CD8-positive, alpha-beta memory T cell (primary cell): ENCODE measurements at regions not wholly inside any gene's neighbourhood (a gene's known extent, or its start where the extent isn't known, plus 50 kb on each side); places are given as distances from the start of the nearest gene placed in this dataset.
"Not testable (repeated sequence)": the region's sequence is repeated elsewhere in the genome, so short reads cannot be mapped to it uniquely, and the experiment has no call there.

ENCODE experiments used
- CTCF ChIA-PET: fragments of 350-600 bp; sonication (Branson Sonifier 250); formaldehyde crosslinking; loops from one replicate; lab custom pipeline; 2021; ENCODE audit warnings: antibody characterized with exemption; lab: Charles Lee
- POLR2A ChIA-PET: fragments of 350-600 bp; sonication (Branson Sonifier 250); formaldehyde crosslinking; loops from one replicate; lab custom pipeline; 2021; ENCODE audit warnings: antibody characterized with exemption; lab: Charles Lee
- DNase-seq, 5 donors: peaks; one replicate each; pipeline versions ENCODE4 v3.0.0 to v3.0.0-alpha.2; 2020 to 2022; ENCODE audit warnings: mixed read lengths in 1 of 5
- H3K27ac ChIP-seq: one replicate; pipeline ENCODE4 v1.7.0; 2013; ENCODE audit warnings: low read depth, mild to moderate bottlenecking, low read length, moderate library complexity
- H3K27me3 ChIP-seq: 2 replicates; pipeline ENCODE4 v1.7.0; 2013; ENCODE audit warnings: low read length, mild to moderate bottlenecking; ENCODE audit not compliant: insufficient read depth, poor library complexity, severe bottlenecking
- H3K36me3 ChIP-seq: 2 replicates; pipeline ENCODE4 v1.7.0; 2013; ENCODE audit warnings: mild to moderate bottlenecking, low read length, moderate library complexity; ENCODE audit not compliant: insufficient read depth
- H3K4me1 ChIP-seq: 2 replicates; pipeline ENCODE4 v1.7.0; 2013; ENCODE audit warnings: mild to moderate bottlenecking, low read length, moderate library complexity; ENCODE audit not compliant: insufficient read depth
- H3K4me3 ChIP-seq: 2 replicates; pipeline ENCODE4 v1.7.0; 2013; ENCODE audit warnings: mild to moderate bottlenecking, low read length
- H3K9me3 ChIP-seq: 2 replicates; pipeline ENCODE4 v1.7.0; 2013; ENCODE audit warnings: mild to moderate bottlenecking, low read length
- H3K27ac Mint-ChIP-seq, 8 donors: one replicate each; pipeline ENCODE4 v1.8.0; 2020 to 2021; ENCODE audit warnings: mixed read lengths in 8 of 8, mild to moderate bottlenecking in 6 of 8, inconsistent platforms in 3 of 8, moderate library complexity in 3 of 8
- H3K27me3 Mint-ChIP-seq, 2 donors: one replicate each; pipeline ENCODE4 v1.8.0; 2020 to 2021; ENCODE audit warnings: mixed read lengths in 2 of 2, mild to moderate bottlenecking in 1 of 2, moderate library complexity in 1 of 2
- H3K36me3 Mint-ChIP-seq, 3 donors: one replicate each; pipeline ENCODE4 v1.8.0; 2020 to 2021; ENCODE audit warnings: mixed read lengths in 3 of 3, inconsistent platforms in 1 of 3, mild to moderate bottlenecking in 1 of 3
- H3K4me1 Mint-ChIP-seq, 3 donors: one replicate each; pipeline ENCODE4 v1.8.0; 2020 to 2021; ENCODE audit warnings: mixed read lengths in 3 of 3, inconsistent platforms in 1 of 3, mild to moderate bottlenecking in 1 of 3
- H3K4me3 Mint-ChIP-seq, 7 donors: one replicate each; pipeline ENCODE4 v1.8.0; 2020 to 2021; ENCODE audit warnings: mixed read lengths in 7 of 7, mild to moderate bottlenecking in 6 of 7, moderate library complexity in 4 of 7, inconsistent platforms in 2 of 7
- H3K9me3 Mint-ChIP-seq, 5 donors: one replicate each; pipeline ENCODE4 v1.8.0; 2020 to 2022; ENCODE audit warnings: mixed read lengths in 5 of 5, mild to moderate bottlenecking in 3 of 5, moderate library complexity in 2 of 5, inconsistent platforms in 1 of 5

DNA sequence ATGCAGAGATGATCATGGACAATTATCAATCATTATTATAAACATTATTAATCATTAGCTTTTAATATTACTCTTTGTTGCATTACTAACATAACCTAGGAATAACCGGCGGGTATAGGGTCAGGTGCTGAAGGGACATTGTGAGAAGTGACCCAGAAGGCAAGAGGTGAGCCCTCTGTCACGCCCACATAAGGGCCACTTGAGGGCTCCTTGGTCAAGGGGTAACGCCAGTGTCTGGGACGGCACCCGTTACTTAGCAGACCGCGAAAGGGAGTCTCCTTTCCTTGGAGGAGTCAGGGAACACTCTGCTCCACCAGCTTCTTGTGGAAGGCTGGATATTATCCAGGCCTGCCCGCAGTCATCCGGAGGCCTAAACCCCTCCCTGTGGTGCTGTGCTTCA lies 145.0 kb downstream of the ARL4C start:
- H3K36me3 ChIP-seq, POLR2A ChIA-PET, H3K36me3 Mint-ChIP-seq, DNase-seq, H3K27me3 ChIP-seq, H3K27ac ChIP-seq, CTCF ChIA-PET, H3K4me3 ChIP-seq, H3K9me3 ChIP-seq, H3K4me3 Mint-ChIP-seq, H3K27me3 Mint-ChIP-seq, H3K9me3 Mint-ChIP-seq: not testable (repeated sequence)
- peaks cover 22% of the 10 kb centered on the region for H3K4me1 ChIP-seq
- H3K4me1 Mint-ChIP-seq: peaks cover 19 to 36% (median 35%) of the 10 kb centered on the region in 3 donors
- H3K27ac Mint-ChIP-seq: peak overlapping the region in 1 of 8 donors; percentile 26

DNA sequence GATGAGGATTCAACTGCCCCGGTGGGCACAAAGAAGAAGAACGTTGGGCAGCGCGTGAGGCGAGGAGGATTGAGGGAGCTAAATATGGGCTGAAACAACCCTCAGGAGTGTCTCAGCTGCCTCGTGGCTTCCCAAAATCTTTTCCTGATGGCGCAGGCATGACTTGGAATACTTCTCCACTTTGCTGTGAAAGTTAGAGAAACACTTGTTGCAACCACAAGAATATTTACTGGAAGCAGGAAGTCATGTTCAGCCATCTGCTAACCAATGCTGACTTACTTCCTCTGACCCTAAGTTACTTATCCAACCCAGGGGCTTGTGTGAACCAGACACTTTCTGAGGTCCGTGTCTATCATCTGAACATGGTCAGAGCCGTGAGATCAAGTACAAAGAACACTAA lies 148.8 kb downstream of the ARL4C start:
- H3K36me3 Mint-ChIP-seq: peaks cover 0 to 5% (median under 1%) of the 10 kb centered on the region in 3 donors
- peaks cover 0 to 6% (median 2%) of the 10 kb centered on the region in 5 donors for H3K9me3 Mint-ChIP-seq
- H3K4me3 Mint-ChIP-seq: peak overlapping the region in 1 of 7 donors; percentile 9
- no peak overlapping the region for H3K27ac ChIP-seq
- no peaks in the 10 kb centered on the region for H3K27me3 ChIP-seq
- H3K27ac Mint-ChIP-seq: peak overlapping the region in 6 of 8 donors; percentile 27 to 83 (median 40)
- H3K4me3 ChIP-seq: no peak overlapping the region
- no peaks in the 10 kb centered on the region for H3K9me3 ChIP-seq
- peaks cover 17 to 42% (median 39%) of the 10 kb centered on the region in 3 donors for H3K4me1 Mint-ChIP-seq
- peaks cover 11% of the 10 kb centered on the region for H3K4me1 ChIP-seq
- ChIA-PET POLR2A (no interaction called here), CTCF (interaction anchor here (1.6 kb wide), 1 partner anchor 27 kb away, joined by 3 read pairs; no protein-coding TSS in a partner anchor)
- DNase-seq: no peak
- H3K36me3 ChIP-seq: no peaks in the 10 kb centered on the region
- no peaks in the 10 kb centered on the region for H3K27me3 Mint-ChIP-seq

- no peaks in the 10 kb centered on the region for H3K36me3 ChIP-seq
- H3K4me1 ChIP-seq: peaks cover 11% of the 10 kb centered on the region
- H3K27me3 ChIP-seq: no peaks in the 10 kb centered on the region
- no peak overlapping the region for H3K27ac ChIP-seq
- Mint-ChIP-seq H3K9me3 (no peaks in the 10 kb centered on the region), H3K27me3 (no peaks in the 10 kb centered on the region), H3K27ac (peak overlapping the region in 4 of 8 donors; percentile 8 to 84 (median 46)), H3K36me3 (no peaks in the 10 kb centered on the region), H3K4me1 (peaks cover 17 to 42% (median 39%) of the 10 kb centered on the region in 3 donors), H3K4me3 (no peak overlapping the region)
- ChIA-PET POLR2A (no interaction called here), CTCF (interaction anchor here (1.5 kb wide), 1 partner anchor 11 kb away, joined by 7 read pairs; no protein-coding TSS in a partner anchor)
- no peak overlapping the region for H3K4me3 ChIP-seq
- no peak for DNase-seq
- H3K9me3 ChIP-seq: no peaks in the 10 kb centered on the region
These were observed 151.0 kb downstream of the ARL4C start for GRCh38 chr2:234345921-234346320.

GRCh38 chr2:234344012-234344411 lies 152.9 kb downstream of the ARL4C start:
- no peak for DNase-seq
- H3K4me3 ChIP-seq: no peak overlapping the region
- ChIA-PET POLR2A (no interaction called here), CTCF (no interaction called here)
- Mint-ChIP-seq H3K36me3 (peaks cover 0 to 11% (median 1%) of the 10 kb centered on the region in 3 donors), H3K4me3 (no peak overlapping the region), H3K27me3 (no peaks in the 10 kb centered on the region), H3K4me1 (peaks cover 17 to 46% (median 39%) of the 10 kb centered on the region in 3 donors), H3K9me3 (peaks cover 0 to 7% (median 3%) of the 10 kb centered on the region in 5 donors), H3K27ac (peak overlapping the region in 3 of 8 donors; percentile 4 to 74 (median 51))
- H3K4me1 ChIP-seq: peaks cover 11% of the 10 kb centered on the region
- H3K36me3 ChIP-seq: no peaks in the 10 kb centered on the region
- H3K27ac ChIP-seq: no peak overlapping the region
- H3K27me3 ChIP-seq: no peaks in the 10 kb centered on the region
- H3K9me3 ChIP-seq: no peaks in the 10 kb centered on the region

- Histone ChIP-seq H3K27me3 (no peaks in the 10 kb centered on the region), H3K4me3 (no peak overlapping the region), H3K4me1 (peaks cover 9% of the 10 kb centered on the region), H3K36me3 (no peaks in the 10 kb centered on the region), H3K27ac (no peak overlapping the region), H3K9me3 (no peaks in the 10 kb centered on the region)
- Mint-ChIP-seq H3K4me3 (no peak overlapping the region), H3K9me3 (peaks cover 0 to 8% (median 5%) of the 10 kb centered on the region in 5 donors), H3K27me3 (peaks cover 0 to 1% of the 10 kb centered on the region in 2 donors), H3K36me3 (peaks cover 0 to 15% (median 1%) of the 10 kb centered on the region in 3 donors), H3K4me1 (peaks cover 16 to 41% (median 37%) of the 10 kb centered on the region in 3 donors), H3K27ac (peak overlapping the region in 1 of 8 donors; percentile 68)
- no peak for DNase-seq
- ChIA-PET POLR2A (no interaction called here), CTCF (no interaction called here)
These were observed 153.5 kb downstream of the ARL4C start for GRCh38 chr2:234343372-234343771.

DNA sequence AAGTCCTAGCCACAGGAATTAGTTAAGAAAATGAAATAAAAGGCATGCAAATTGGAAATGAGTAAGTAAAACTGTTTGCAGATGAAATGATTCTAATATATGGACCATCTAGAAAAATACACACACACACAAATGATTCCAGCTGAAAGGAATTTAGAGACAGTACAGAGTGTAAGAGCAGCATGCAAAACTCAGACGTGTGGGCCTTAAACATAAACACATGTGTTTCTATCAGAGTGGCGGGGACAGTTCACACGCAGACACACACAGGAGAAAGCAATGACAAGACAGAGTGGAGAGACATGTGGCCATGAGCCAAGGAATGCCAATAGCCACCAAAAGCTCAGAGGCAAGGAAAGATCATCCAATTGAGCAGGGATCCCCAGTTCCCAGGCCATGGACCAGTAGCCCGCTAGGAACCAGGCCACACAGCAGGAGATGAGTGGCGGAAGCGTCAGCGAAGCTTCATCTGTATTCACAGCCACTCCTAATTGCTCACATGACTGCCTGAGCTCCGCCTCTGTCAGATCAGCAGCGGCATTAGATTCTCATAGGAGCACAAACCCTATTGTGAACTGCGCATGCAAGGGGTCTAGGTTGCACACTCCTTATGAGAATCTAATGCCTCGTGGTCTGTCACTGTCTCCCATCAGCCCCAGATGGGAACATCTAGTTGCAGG lies 155.4 kb downstream of the ARL4C start:
- Histone ChIP-seq H3K4me1 (peaks cover 1% of the 10 kb centered on the region), H3K36me3 (no peaks in the 10 kb centered on the region), H3K27me3 (no peaks in the 10 kb centered on the region), H3K27ac (no peak overlapping the region), H3K9me3 (no peaks in the 10 kb centered on the region), H3K4me3 (no peak overlapping the region)
- no peak for DNase-seq
- H3K4me3 Mint-ChIP-seq: no peak overlapping the region
- ChIA-PET CTCF (no interaction called here), POLR2A (no interaction called here)
- H3K27me3 Mint-ChIP-seq: peaks cover 0 to 1% of the 10 kb centered on the region in 2 donors
- peaks cover 0 to 8% (median 5%) of the 10 kb centered on the region in 5 donors for H3K9me3 Mint-ChIP-seq
- H3K4me1 Mint-ChIP-seq: peaks cover 4 to 25% (median 21%) of the 10 kb centered on the region in 3 donors
- H3K27ac Mint-ChIP-seq: peak overlapping the region in 3 of 8 donors; percentile 24 to 35 (median 33)
- peaks cover 0 to 20% (median 1%) of the 10 kb centered on the region in 3 donors for H3K36me3 Mint-ChIP-seq

DNA sequence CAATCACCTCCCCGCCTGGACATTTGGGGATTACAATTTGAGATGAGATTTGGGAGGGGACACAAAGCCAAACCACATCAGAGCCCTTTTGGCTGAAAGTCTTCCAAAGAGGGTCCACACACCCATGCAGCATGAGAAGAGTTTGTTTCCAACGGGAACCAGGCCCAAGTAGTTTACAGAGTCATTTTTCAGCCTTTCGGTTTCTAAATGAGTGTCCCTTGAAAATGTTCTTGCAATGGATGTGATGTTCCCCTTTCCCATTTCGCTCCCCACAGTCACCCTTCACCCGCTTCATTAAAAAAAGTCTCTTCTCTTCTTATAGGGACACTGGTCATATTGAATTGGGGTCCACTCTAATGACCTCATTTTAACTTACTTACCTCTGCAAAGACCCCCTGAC lies 157.4 kb downstream of the ARL4C start:
- Histone ChIP-seq H3K27me3 (no peaks in the 10 kb centered on the region), H3K27ac (no peak overlapping the region), H3K9me3 (no peaks in the 10 kb centered on the region), H3K36me3 (no peaks in the 10 kb centered on the region), H3K4me1 (peaks cover 14% of the 10 kb centered on the region), H3K4me3 (no peak overlapping the region)
- H3K36me3 Mint-ChIP-seq: peaks cover 0 to 20% (median 1%) of the 10 kb centered on the region in 3 donors
- peak overlapping the region in 3 of 8 donors; percentile 18 to 61 (median 47) for H3K27ac Mint-ChIP-seq
- H3K4me3 Mint-ChIP-seq: peak overlapping the region in 1 of 7 donors; percentile 20
- H3K4me1 Mint-ChIP-seq: peaks cover 2 to 18% (median 13%) of the 10 kb centered on the region in 3 donors
- ChIA-PET CTCF (no interaction called here), POLR2A (no interaction called here)
- H3K9me3 Mint-ChIP-seq: peaks cover 0 to 8% (median 5%) of the 10 kb centered on the region in 5 donors
- DNase-seq: no peak
- H3K27me3 Mint-ChIP-seq: peaks cover 0 to 1% of the 10 kb centered on the region in 2 donors

GRCh38 chr2:234339011-234339410 lies 157.9 kb downstream of the ARL4C start:
- peaks cover 14% of the 10 kb centered on the region for H3K4me1 ChIP-seq
- POLR2A ChIA-PET: no interaction called here
- CTCF ChIA-PET: no interaction called here
- Mint-ChIP-seq H3K9me3 (peaks cover 0 to 8% (median 5%) of the 10 kb centered on the region in 5 donors), H3K27ac (peak overlapping the region in 6 of 8 donors; percentile 26 to 81 (median 70)), H3K4me3 (no peak overlapping the region), H3K4me1 (peaks cover 3 to 18% (median 10%) of the 10 kb centered on the region in 3 donors), H3K36me3 (peaks cover 0 to 20% (median 1%) of the 10 kb centered on the region in 3 donors), H3K27me3 (peaks cover 0 to 1% of the 10 kb centered on the region in 2 donors)
- no peak overlapping the region for H3K27ac ChIP-seq
- H3K4me3 ChIP-seq: no peak overlapping the region
- no peaks in the 10 kb centered on the region for H3K27me3 ChIP-seq
- H3K9me3 ChIP-seq: no peaks in the 10 kb centered on the region
- DNase-seq: no peak
- H3K36me3 ChIP-seq: no peaks in the 10 kb centered on the region
